ENCODE measurements at regions not wholly inside any gene's neighbourhood (a gene's known extent, or its start where the extent isn't known, plus 50 kb on each side); places are given as distances from the start of the nearest gene placed in this dataset.

GRCh38 chr1:115448282-115449044 is 110.4 kb upstream of the NGF start:
- Histone ChIP-seq H3K14ac (ENCODE audit: insufficient read depth, low read length) (no peak overlapping the region), H2AFZ (ENCODE audit: low read length) (no peak overlapping the region), H4K20me1 (ENCODE audit: control insufficient read depth, insufficient read depth, insufficient read length) (no peaks in the 10 kb centered on the region), H3K18ac (ENCODE audit: insufficient read length, low read depth, low read length) (no peak overlapping the region), H3K79me1 (ENCODE audit: insufficient read depth, low read depth, low read length, poor library complexity, severe bottlenecking) (no peaks in the 10 kb centered on the region), H2BK120ac (ENCODE audit: low read depth, low read length, poor library complexity, severe bottlenecking) (no peak overlapping the region), H2BK15ac (ENCODE audit: low read depth, low read length) (no peak overlapping the region), H3K9me3 (ENCODE audit: control insufficient read depth, low read depth, low read length) (no peaks in the 10 kb centered on the region), H3K27ac (ENCODE audit: insufficient read length, low read depth, low read length) (no peak overlapping the region), H3K23ac (ENCODE audit: insufficient read length, low read depth, low read length) (no peak overlapping the region), H3K4ac (ENCODE audit: low read depth, low read length) (no peak overlapping the region), H4K91ac (ENCODE audit: insufficient read length, low read depth, low read length) (no peak overlapping the region), H2AK5ac (ENCODE audit: insufficient read length, low read length) (no peak overlapping the region), H3K79me2 (ENCODE audit: insufficient read depth, low read length) (no peaks in the 10 kb centered on the region), H2BK5ac (ENCODE audit: insufficient read length, low read length) (no peak overlapping the region), H2BK20ac (ENCODE audit: low read depth, low read length, poor library complexity, severe bottlenecking) (no peak overlapping the region), H3K4me1 (ENCODE audit: insufficient read depth, low read length) (no peaks in the 10 kb centered on the region), H3K4me2 (ENCODE audit: insufficient read depth, insufficient read length, low read length) (no peak overlapping the region), H3K56ac (ENCODE audit: insufficient read length, low read depth, low read length) (no peak overlapping the region), H3K23me2 (ENCODE audit: insufficient read length, low read depth, low read length, poor library complexity, severe bottlenecking) (no peaks in the 10 kb centered on the region), H4K8ac (replicated peaks; ENCODE audit: insufficient read length, low read depth, low read length) (no peak overlapping the region), H4K5ac (ENCODE audit: insufficient read length, low read depth, low read length) (no peak overlapping the region), H3K27me3 (ENCODE audit: insufficient read depth, low read length) (no peaks in the 10 kb centered on the region), H3K9ac (ENCODE audit: extremely low read depth, insufficient read length, low read length) (no peak overlapping the region), H3T11ph (ENCODE audit: low read length) (no peak overlapping the region), H2BK12ac (ENCODE audit: insufficient read length, low read depth, low read length) (no peak overlapping the region)
- no peaks in the 10 kb centered on the region for H3K4me1 Mint-ChIP-seq
- no peak overlapping the region for H3K27ac Mint-ChIP-seq
- H3K9me3 Mint-ChIP-seq = no peaks in the 10 kb centered on the region
- no peak for DNase-seq
- no peaks in the 10 kb centered on the region; the same call in 1 of the 2 replicates for H3K27me3 Mint-ChIP-seq (ENCODE audit: low read depth)
- H3K4me3 Mint-ChIP-seq = no peak overlapping the region
- TF ChIP-seq, protein P1, sequence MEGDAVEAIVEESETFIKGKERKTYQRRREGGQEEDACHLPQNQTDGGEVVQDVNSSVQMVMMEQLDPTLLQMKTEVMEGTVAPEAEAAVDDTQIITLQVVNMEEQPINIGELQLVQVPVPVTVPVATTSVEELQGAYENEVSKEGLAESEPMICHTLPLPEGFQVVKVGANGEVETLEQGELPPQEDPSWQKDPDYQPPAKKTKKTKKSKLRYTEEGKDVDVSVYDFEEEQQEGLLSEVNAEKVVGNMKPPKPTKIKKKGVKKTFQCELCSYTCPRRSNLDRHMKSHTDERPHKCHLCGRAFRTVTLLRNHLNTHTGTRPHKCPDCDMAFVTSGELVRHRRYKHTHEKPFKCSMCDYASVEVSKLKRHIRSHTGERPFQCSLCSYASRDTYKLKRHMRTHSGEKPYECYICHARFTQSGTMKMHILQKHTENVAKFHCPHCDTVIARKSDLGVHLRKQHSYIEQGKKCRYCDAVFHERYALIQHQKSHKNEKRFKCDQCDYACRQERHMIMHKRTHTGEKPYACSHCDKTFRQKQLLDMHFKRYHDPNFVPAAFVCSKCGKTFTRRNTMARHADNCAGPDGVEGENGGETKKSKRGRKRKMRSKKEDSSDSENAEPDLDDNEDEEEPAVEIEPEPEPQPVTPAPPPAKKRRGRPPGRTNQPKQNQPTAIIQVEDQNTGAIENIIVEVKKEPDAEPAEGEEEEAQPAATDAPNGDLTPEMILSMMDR (conservative IDR thresholded peaks at IDR 0.05) = no peak
- WGBS (ENCODE audit: extremely low coverage, insufficient read length, low lambda C conversion rate) = no CpG with 5 or more reads among the region's 5 CpGs
- no peaks in the 10 kb centered on the region for H3K36me3 Mint-ChIP-seq (ENCODE audit: insufficient read depth in 1 of 3, low read depth in 3 of 3)

Measured in H9 (cell line).